Gastrocnemius medialis (tissue), 4 donors: ENCODE measurements at regions not wholly inside any gene's neighbourhood (a gene's known extent, or its start where the extent isn't known, plus 50 kb on each side); places are given as distances from the start of the nearest gene placed in this dataset.

Experiments used
- ATAC-seq, 2 donors: fragments of 150-250 bp; one replicate each; pipeline ENCODE4 v1.9.1; 2016
- DNase-seq, 2 donors: peaks; one replicate each; pipeline ENCODE4 v3.0.0-alpha.2; 2019
- H3K27ac ChIP-seq, 4 donors: fragments of 200-600 bp; sonication (generic); 1 replicate in 1 of 4; 2 replicates in 3 of 4; pipeline ENCODE4 v1.5.1; 2016 to 2018; ENCODE audit warnings: mild to moderate bottlenecking in 2 of 4, moderate library complexity in 1 of 4
- H3K27me3 ChIP-seq, 3 donors: fragments of 200-600 bp; sonication (generic) in 2 of 3; 1 replicate in 1 of 3; 2 replicates in 2 of 3; pipeline versions ENCODE4 v1.5.1 to v1.6.0; 2016 to 2019; ENCODE audit warnings: mild to moderate bottlenecking in 1 of 3, moderate library complexity in 1 of 3
- H3K36me3 ChIP-seq, 2 donors: fragments of 200-600 bp; sonication (generic) in 1 of 2; one replicate each; pipeline ENCODE4 v1.5.1; 2017 to 2018
- H3K4me1 ChIP-seq, 2 donors: fragments of 200-600 bp; sonication (generic) in 1 of 2; one replicate each; pipeline ENCODE4 v1.5.1; 2016 to 2017; ENCODE audit warnings: mild to moderate bottlenecking in 2 of 2
- H3K4me3 ChIP-seq, 4 donors: fragments of 200-600 bp; sonication (generic) in 3 of 4; 1 replicate in 1 of 4; 2 replicates in 3 of 4; pipeline ENCODE4 v1.5.1; 2016 to 2019; ENCODE audit warnings: mild to moderate bottlenecking in 2 of 4
- H3K9me3 ChIP-seq, 3 donors: fragments of 200-600 bp; sonication (generic) in 2 of 3; 1 replicate in 1 of 3; 2 replicates in 2 of 3; pipeline ENCODE4 v1.5.1; 2016 to 2019
- CTCF ChIP-seq, 5 experiments: fragments of 450-650 bp in 3 of 5; fragments of 200-600 bp in 2 of 5; sonication (generic) in 2 of 5; IDR thresholded peaks in 4 of 5; conservative IDR thresholded peaks in 1 of 5; 1 replicate in 4 of 5; 2 replicates in 1 of 5; pipeline ENCODE4 v1.5.1; 2016 to 2019; ENCODE audit warnings: antibody characterized with exemption in 5 of 5, mild to moderate bottlenecking in 3 of 5, moderate library complexity in 3 of 5
- POLR2A ChIP-seq, 2 donors: fragments of 450-650 bp; IDR thresholded peaks; one replicate each; pipeline ENCODE4 v1.6.1; 2017; ENCODE audit warnings: antibody characterized with exemption in 2 of 2, mild to moderate bottlenecking in 2 of 2, moderate library complexity in 2 of 2
- in situ Hi-C, 4 donors: fragments of 200-750 bp; cut with MboI; loops; one replicate each; pipeline versions ENCODE4 v1.15.0 to v1.8.0; 2017; ENCODE audit warnings: low sequenced_read_pairs in 4 of 4
- intact Hi-C: fragments of 100-400 bp; cut with DNase I; formaldehyde crosslinking; loops from one replicate; pipeline ENCODE4 v1.15.1; 2023; ENCODE audit warnings: low total_unique reads

GRCh38 chr7:20013536-20013935, 203.6 kb downstream of the MACC1 start:
- no peak overlapping the region for H3K4me3 ChIP-seq
- in situ Hi-C loops = no loop called here
- H3K4me1 ChIP-seq = no peaks in the 10 kb centered on the region
- intact Hi-C loops = no loop called here
- no peak overlapping the region for H3K27ac ChIP-seq
- H3K36me3 ChIP-seq = no peaks in the 10 kb centered on the region
- TF ChIP-seq POLR2A (IDR thresholded peaks at IDR 0.05) = no peak
- no peak for TF ChIP-seq CTCF (IDR thresholded peaks at IDR 0.05 in 4 of 5, conservative IDR thresholded peaks at IDR 0.05 in 1 of 5)
- DNase-seq (no peak), ATAC-seq (no peak)
- no peaks in the 10 kb centered on the region for H3K27me3 ChIP-seq
- H3K9me3 ChIP-seq = no peaks in the 10 kb centered on the region

GRCh38 chr7:20012100-20012499, 205.1 kb downstream of the MACC1 start:
- Histone ChIP-seq H3K27me3 (no peaks in the 10 kb centered on the region), H3K9me3 (no peaks in the 10 kb centered on the region), H3K36me3 (no peaks in the 10 kb centered on the region), H3K4me1 (no peaks in the 10 kb centered on the region), H3K27ac (no peak overlapping the region), H3K4me3 (no peak overlapping the region)
- DNase-seq = no peak
- intact Hi-C loops (no loop called here), in situ Hi-C loops (no loop called here)
- no peak for TF ChIP-seq CTCF (IDR thresholded peaks at IDR 0.05 in 4 of 5, conservative IDR thresholded peaks at IDR 0.05 in 1 of 5)
- no peak for TF ChIP-seq POLR2A (IDR thresholded peaks at IDR 0.05)
- ATAC-seq = no peak

- intact Hi-C loops (no loop called here), in situ Hi-C loops (no loop called here)
- Histone ChIP-seq H3K36me3 (no peaks in the 10 kb centered on the region), H3K4me3 (no peak overlapping the region), H3K27ac (no peak overlapping the region), H3K27me3 (no peaks in the 10 kb centered on the region), H3K9me3 (no peaks in the 10 kb centered on the region), H3K4me1 (no peaks in the 10 kb centered on the region)
- DNase-seq = no peak
- TF ChIP-seq POLR2A (IDR thresholded peaks at IDR 0.05) = no peak
- no peak for TF ChIP-seq CTCF (IDR thresholded peaks at IDR 0.05 in 4 of 5, conservative IDR thresholded peaks at IDR 0.05 in 1 of 5)
- no peak for ATAC-seq
Measured at GRCh38 chr7:20010877-20011276, 206.3 kb downstream of the MACC1 start.

- ATAC-seq = no peak
- intact Hi-C loops = no loop called here
Measured at GRCh38 chr7:20007510-20007909, 209.7 kb downstream of the MACC1 start.

More at GRCh38 chr7:20007510-20007909, 209.7 kb downstream of the MACC1 start:
- DNase-seq = no peak
- no peaks in the 10 kb centered on the region for H3K9me3 ChIP-seq
- no peaks in the 10 kb centered on the region for H3K36me3 ChIP-seq
- no peaks in the 10 kb centered on the region for H3K4me1 ChIP-seq
- H3K27me3 ChIP-seq = no peaks in the 10 kb centered on the region
- in situ Hi-C loops = no loop called here
- no peak for TF ChIP-seq CTCF (IDR thresholded peaks at IDR 0.05 in 4 of 5, conservative IDR thresholded peaks at IDR 0.05 in 1 of 5)
- TF ChIP-seq POLR2A (IDR thresholded peaks at IDR 0.05) = no peak
- no peak overlapping the region for H3K27ac ChIP-seq
- no peak overlapping the region for H3K4me3 ChIP-seq
